ENCODE measurements at regions not wholly inside any gene's neighbourhood (a gene's known extent, or its start where the extent isn't known, plus 50 kb on each side); places are given as distances from the start of the nearest gene placed in this dataset.

GRCh38 chr12:118840399-118840798, 140.9 kb upstream of the SRRM4 start:
- DNase-seq (ENCODE audit: low read depth in 4 of 4, low spot score in 3 of 4) = no peak

- DNase-seq (ENCODE audit: low read depth in 4 of 4, low spot score in 3 of 4) = no peak
These were observed 140.5 kb upstream of the SRRM4 start for GRCh38 chr12:118840878-118841277.

- DNase-seq (ENCODE audit: low read depth in 4 of 4, low spot score in 3 of 4) = no peak
These were observed 139.8 kb upstream of the SRRM4 start for GRCh38 chr12:118841588-118841987.

- DNase-seq (ENCODE audit: low read depth in 4 of 4, low spot score in 3 of 4) = no peak
These were observed 138.5 kb upstream of the SRRM4 start for GRCh38 chr12:118842866-118843265.

GRCh38 chr12:118846416-118846815, 134.9 kb upstream of the SRRM4 start:
- DNase-seq (ENCODE audit: low read depth in 4 of 4, low spot score in 3 of 4) = no peak

- DNase-seq (ENCODE audit: low read depth in 4 of 4, low spot score in 3 of 4) = no peak
These were observed 131.0 kb upstream of the SRRM4 start for GRCh38 chr12:118850244-118850825.

GRCh38 chr12:118851891-118852290, 129.4 kb upstream of the SRRM4 start:
- no peak for DNase-seq (ENCODE audit: low read depth in 4 of 4, low spot score in 3 of 4)

- DNase-seq (ENCODE audit: low read depth in 4 of 4, low spot score in 3 of 4) = no peak
These were observed 127.7 kb upstream of the SRRM4 start for GRCh38 chr12:118853634-118854033.

- DNase-seq (ENCODE audit: low read depth in 4 of 4, low spot score in 3 of 4) = no peak
These were observed 125.5 kb upstream of the SRRM4 start for GRCh38 chr12:118855858-118856257.

- DNase-seq (ENCODE audit: low read depth in 4 of 4, low spot score in 3 of 4) = peak in 2 of 4 donors; percentile 0 to 4
These were observed 115.0 kb upstream of the SRRM4 start for GRCh38 chr12:118866346-118866745.

- DNase-seq (ENCODE audit: low read depth in 4 of 4, low spot score in 3 of 4) = no peak
These were observed 110.8 kb upstream of the SRRM4 start for GRCh38 chr12:118870551-118870950.

GRCh38 chr12:118874698-118875548, 106.4 kb upstream of the SRRM4 start:
- DNase-seq (ENCODE audit: low read depth in 4 of 4, low spot score in 3 of 4) = no peak

- DNase-seq (ENCODE audit: low read depth in 4 of 4, low spot score in 3 of 4) = no peak
These were observed 100.4 kb upstream of the SRRM4 start for GRCh38 chr12:118880720-118881493.

GRCh38 chr12:118884226-118884625, 97.1 kb upstream of the SRRM4 start:
- DNase-seq (ENCODE audit: low read depth in 4 of 4, low spot score in 3 of 4) = no peak

- no peak for DNase-seq (ENCODE audit: low read depth in 4 of 4, low spot score in 3 of 4)
These were observed 80.3 kb upstream of the SRRM4 start for GRCh38 chr12:118900993-118901392.

GRCh38 chr12:118908811-118909210, 72.5 kb upstream of the SRRM4 start:
- DNase-seq (ENCODE audit: low read depth in 4 of 4, low spot score in 3 of 4) = no peak

- no peak for DNase-seq (ENCODE audit: low read depth in 4 of 4, low spot score in 3 of 4)
These were observed 68.6 kb upstream of the SRRM4 start for GRCh38 chr12:118912697-118913270.

GRCh38 chr12:118921761-118922160, 59.6 kb upstream of the SRRM4 start:
- no peak for DNase-seq (ENCODE audit: low read depth in 4 of 4, low spot score in 3 of 4)

GRCh38 chr12:118922405-118922804, 58.9 kb upstream of the SRRM4 start:
- DNase-seq (ENCODE audit: low read depth in 4 of 4, low spot score in 3 of 4) = peak in 1 of 4 donors; percentile 9

GRCh38 chr12:118925407-118925806, 55.9 kb upstream of the SRRM4 start:
- DNase-seq (ENCODE audit: low read depth in 4 of 4, low spot score in 3 of 4) = no peak

GRCh38 chr12:118925826-118926225, 55.5 kb upstream of the SRRM4 start:
- DNase-seq (ENCODE audit: low read depth in 4 of 4, low spot score in 3 of 4) = no peak
